Stimulated activated CD4-positive, alpha-beta T cell treated with anti-CD3 and anti-CD28 coated beads, TNF-alpha, amount 100 ng/mL, for 24 hours (primary cell): ENCODE measurements at regions not wholly inside any gene's neighbourhood (a gene's known extent, or its start where the extent isn't known, plus 50 kb on each side); places are given as distances from the start of the nearest gene placed in this dataset.
"Not testable (repeated sequence)": the region's sequence is repeated elsewhere in the genome, so short reads cannot be mapped to it uniquely, and the experiment has no call there.

Source experiments
- DNase-seq, 3 experiments: peaks; one replicate each; pipeline ENCODE4 v3.0.0-alpha.2; 2020; ENCODE audit warnings: low read depth in 3 of 3

DNA sequence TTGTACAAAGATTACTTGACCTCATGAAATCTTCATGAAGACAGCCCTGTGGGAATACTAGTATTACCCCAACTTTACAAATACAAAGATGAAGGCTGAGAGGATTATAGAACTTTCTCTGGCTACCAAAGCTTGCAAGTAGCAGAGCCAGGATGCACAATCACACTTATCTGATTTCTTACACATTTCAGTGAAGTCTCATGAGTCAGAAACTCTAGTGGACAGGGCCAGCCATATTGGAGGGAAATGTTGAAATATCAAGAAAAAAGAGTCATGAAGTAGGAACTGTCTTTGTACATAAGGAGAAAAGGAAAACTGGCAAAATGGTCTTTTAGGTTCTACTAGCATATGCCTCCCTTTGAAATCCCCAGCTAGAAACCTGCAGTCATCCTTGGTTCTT is 369.6 kb upstream of the WWC1 start:
- DNase-seq: no peak

DNA sequence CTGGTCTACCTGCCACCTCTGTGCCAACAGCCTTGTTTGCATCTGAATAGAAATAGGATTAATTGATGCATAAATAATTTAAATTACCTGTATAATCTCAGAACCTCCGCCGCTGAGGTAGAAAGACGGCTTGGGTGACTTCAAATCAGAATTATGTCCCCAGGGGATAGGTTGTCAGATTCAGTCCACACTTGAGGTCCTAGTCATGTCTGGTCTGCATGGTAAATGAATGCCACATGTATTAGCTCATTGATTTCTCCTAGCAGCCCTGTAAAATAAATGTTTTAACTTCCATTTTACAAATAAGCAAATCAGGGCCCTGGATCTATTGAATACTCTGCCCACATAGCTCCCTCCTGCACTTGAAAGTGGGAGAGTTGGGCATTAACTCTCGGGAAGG is 368.0 kb upstream of the WWC1 start:
- no peak for DNase-seq

DNA sequence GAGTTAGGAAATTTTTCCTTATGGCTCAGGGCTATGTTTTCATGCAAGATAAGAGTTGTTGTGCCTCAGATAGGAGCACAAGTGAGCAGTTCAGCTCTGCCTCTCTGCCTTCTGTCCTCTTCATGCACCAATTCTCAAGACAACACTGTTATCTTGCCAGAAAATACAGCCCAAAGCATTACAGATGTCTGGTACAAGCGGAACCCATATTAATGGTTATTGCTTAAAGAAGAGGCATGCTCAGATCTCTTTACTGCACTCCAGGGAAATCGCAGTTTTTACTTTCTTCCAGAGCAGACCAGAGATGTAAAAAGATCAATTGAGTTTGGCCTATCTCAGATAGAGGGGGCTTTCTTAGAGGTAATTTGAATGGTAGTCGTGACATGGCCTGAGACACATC is 361.6 kb upstream of the WWC1 start:
- no peak for DNase-seq

DNA sequence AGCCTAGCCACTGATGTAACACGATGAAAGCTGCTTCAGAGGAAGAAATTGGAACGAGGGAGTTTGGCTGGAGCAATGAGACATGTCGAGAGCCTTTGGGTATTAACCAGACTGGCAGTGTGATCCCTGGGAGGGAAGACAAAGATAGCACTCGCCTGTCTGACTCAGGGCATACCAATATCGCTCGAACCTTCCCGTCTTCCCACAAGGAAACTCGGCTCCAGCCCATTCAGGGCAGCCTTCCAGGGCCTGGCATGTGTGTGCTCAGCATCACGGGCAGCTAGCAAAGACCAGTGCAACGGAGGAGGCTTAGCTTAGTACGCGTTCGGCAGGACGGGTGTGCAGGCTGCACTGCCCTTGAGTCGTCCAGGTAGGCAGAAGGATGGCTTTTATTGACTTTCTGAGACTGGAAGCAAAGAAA is 356.9 kb upstream of the WWC1 start:
- DNase-seq: no peak

DNA sequence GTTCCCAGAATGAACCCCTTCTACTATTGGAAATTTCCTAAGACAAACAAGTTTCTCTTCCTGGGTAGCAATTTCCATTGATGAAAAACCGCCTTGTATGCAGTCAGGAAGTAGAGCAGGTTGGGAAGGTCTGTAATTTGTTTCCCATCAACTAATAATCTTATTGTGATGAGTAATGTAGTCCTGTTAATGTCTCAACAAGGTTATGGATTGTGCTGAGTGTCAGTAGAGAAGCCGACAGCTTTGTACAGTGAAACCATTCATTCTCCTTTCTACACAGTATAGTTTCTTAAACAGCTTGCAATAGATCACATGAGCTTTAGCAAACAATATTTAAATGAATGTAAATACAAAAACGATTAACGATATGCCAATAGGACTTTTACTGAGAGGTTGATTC is 355.4 kb upstream of the WWC1 start:
- DNase-seq: no peak

DNA sequence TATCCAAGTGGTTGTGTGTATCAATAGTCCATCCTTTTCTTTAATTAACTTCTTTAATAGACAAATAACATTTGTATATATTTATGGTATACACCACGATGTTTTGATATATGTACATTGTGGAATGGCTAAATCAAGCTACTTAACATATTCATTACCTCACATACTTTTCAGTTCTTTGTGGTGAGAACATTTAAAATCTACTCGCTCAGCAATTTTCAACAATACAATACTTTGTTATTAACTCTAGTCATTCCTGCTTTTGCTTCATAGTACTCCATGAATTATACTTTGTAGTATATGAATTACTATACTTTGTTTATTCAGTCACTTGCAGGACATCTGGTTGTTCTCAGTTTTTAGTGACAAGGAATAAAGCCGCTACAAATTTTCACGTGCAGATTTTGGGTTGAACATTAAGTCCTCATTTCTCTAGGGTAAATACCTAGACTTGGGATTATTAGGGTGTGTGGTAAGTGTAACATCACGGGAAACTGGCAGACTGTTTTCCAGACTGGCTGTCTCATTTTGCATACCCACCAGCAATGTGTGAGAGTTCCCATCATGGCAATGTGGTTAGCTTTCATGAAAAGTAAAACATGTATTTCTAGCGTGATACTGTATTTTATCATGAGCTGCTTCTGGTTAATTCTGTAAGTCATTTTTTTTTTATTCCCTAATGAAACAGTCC is 354.4 kb upstream of the WWC1 start:
- DNase-seq: no peak

DNA sequence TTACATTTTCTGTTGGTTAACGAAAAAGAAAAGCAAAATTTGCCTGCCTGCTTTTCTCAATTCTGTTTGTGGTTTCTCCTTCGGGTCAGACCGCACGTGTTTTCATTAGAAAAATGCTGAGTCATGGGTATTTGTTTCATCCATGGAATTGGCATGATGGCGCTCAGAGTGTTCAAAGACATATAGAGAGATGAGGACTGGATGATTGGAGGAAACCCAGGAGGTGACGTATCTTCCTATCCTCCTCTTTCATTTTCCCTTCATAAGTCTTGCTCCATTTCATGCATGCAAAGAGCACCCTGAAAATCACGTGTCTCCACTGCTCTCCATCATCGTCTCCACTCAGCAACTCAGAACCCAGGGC is 353.8 kb upstream of the WWC1 start:
- no peak for DNase-seq

DNA sequence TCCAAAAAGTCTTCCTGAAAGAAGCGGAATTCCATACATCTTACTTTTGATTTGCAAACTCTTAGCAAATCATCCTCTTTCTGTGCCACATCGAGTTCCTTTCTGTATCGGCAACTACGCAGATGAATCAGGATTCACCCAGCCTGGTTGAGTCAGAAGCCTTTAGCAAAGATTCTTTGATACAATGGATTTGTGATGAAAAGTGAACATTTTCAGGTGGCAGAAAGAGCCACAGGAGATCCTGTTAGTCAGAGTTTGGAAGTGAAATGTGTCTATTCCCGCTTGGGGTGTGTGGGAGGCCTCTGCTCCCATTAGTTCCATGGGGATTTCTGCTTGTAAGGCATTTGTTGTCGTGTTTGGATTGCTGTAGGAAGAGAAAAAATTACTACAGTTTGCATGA is 351.8 kb upstream of the WWC1 start:
- DNase-seq: no peak

DNA sequence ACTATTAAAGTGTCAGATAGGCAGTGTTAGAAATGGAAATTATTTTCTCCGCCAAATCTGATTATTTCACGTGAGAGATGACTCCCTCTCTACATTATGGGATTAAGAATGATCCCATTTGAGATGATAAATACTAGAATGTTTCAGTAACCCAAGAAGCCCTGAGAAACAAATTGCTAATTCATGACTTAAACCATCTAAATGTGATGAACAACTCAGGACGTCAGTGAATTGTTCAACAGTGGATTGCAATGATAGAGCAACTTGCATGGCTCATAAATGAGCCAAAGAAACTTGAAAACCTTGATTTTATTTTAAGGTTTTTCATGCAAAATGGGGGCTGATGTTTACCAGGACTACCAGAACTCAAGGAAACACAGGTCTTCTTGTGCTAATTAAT is 350.5 kb upstream of the WWC1 start:
- no peak for DNase-seq

DNA sequence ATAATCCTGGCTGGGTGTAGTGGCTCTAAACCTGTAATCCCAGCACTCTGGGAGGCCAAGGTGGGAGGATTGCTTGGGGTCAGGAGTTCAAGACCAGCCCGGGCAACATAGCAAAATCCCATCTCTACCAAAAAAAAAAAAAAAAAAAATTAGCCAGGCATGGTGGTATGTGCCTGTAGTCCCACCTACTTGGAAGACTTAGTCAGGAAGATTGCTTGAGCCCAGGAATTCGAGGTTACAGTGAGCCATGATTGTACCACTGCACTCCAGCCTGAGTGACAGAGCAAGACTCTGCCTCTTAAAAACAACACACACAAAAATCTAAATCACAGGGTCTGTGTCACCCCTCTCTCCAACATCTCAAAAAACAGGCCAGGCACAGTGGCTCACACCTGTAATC is 349.9 kb upstream of the WWC1 start:
- DNase-seq: not testable (repeated sequence)

DNA sequence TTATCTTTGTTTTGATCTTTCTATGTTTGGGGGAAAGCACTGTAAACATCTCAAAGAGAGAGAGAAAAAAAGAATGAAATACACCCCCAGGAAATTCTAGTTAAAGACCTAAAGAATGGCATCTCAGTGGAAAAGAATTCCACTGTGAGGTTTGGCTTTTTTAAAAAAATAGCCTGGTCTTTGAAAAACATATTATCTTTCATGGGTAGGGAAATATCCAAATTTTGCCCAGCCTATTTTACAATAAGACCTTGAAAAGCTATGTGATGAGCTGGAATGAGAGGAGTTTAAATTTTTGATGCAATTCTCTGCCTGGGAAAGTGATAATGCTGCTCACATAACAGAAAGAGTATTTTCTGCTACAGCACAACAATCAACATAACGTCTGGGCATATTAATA is 348.1 kb upstream of the WWC1 start:
- no peak for DNase-seq

DNA sequence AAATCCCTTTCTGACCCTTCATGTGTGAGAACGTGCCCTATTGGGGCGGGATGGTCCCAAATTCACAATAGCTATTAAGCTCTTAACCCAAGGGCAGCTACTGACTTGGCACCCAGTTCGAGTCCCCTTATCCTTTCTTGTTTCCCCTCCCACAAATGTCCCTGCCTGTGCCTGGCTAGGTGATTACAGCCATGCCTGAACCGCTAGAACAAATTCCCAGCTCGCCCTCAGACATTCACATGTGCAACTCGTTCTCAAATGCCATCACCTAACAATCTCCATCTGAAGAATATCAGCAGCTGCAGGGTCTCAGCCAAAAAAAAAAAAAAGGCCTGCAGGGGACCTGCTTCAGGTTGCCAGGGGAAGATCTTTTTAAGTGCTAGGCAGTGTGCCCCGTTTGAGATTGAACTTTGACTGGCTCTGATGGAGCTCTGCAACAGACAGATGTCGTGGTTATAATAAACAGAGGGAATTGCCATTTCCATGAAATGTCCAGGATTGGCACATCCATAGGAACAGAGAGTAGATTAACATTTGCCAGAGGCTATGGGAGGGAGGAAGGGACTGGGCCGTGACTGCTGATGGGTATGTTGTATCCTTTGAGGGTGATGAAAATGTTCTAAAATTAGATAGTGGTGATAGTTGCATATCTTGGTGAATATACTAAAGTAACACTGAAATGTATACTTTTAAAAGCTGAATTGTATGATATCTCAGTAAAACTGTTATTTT is 347.2 kb upstream of the WWC1 start:
- DNase-seq: no peak

DNA sequence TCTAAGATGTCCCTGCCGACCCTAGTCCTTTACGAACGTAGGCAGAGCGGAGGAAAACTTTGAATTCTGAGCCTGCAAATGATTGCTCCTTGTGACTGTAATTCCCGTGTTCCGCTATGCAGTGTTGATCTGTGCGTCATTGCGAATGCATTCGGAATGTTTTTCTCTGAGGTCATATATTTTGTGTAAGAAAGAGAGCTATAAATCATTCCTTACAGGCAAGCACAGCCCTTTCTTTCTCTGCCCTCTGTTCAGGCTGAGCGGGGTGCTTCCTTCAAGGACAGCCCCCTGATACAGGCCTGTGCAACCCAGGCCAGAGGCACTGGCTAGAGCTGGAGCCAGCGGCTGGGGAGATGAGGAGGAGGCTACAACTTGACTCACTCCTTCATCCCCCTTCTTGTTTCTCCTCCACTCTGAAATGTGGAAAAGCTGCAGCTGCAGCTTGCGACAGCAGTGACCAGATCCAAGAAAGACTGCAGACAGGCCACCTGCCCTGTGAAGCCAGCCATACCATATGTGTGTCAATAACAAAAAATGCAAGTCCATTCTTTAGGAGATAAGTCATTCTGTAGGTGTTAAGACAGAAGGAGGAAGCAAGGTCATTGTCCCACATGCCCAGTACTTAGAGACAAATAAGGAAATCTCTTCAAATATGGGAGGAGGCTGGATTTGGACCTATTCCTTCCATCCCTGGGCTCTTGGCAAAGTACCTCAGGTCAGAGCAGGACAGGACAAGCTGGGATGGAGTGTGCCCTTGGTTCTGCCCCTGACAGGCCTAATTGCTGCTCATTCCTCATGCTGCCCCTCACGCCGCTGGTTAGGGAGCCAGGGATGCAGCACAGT is 345.7 kb upstream of the WWC1 start:
- no peak for DNase-seq

DNA sequence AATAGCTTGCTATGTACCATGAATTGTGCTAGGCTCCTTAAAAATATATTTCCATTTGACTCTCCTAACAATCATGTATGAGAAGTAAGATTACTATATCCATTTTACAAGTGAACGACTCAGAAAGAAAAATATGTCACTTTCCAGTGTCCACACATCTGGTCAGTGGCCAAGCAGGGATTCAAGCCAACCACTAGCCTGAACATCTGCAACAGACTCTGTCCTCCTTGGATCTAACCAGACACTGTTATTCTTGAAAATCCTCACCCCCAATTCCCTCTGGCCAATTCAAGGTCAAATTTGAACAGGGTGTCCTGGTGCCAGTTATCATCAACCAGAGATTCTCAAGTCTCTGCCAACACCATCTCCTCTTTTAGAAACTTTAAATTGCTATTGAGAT is 344.1 kb upstream of the WWC1 start:
- DNase-seq: no peak

DNA sequence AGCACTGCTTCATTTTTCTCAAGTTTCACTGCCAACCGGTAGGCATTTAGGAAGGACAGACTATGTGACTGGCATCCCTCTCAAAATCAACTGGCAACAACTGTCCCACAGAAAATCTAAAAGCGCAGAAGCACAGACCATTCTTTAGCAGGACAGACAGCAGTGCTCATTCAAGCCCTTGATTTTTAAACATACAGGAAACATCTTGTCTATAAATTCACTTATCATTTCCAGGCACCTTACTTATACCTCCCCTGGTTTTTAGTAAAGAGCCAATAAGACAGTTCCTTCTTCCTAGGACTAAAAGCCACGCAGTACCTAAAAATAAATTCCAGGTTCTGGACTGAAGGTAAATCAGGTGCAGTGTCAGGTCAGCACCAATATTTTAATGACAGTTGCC is 343.2 kb upstream of the WWC1 start:
- DNase-seq: no peak

DNA sequence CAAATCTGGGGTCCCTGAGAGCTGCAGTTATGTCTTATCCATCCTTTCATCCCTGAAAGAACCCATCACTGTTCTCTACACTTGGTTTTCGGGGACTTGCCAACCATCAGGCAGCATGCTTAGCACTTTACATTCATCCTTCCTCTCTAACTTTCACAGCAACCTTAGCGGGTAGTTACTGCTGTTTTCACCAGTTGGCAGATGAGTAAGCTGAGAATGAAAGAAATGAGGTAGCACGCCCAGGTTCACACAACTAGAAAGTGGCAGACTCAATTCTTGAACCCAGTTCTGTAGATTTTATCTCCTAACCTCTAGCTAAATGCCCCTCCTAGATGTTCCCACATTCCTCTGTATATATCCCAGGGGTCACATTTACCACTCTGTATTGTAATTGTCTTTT is 342.0 kb upstream of the WWC1 start:
- DNase-seq: no peak

DNA sequence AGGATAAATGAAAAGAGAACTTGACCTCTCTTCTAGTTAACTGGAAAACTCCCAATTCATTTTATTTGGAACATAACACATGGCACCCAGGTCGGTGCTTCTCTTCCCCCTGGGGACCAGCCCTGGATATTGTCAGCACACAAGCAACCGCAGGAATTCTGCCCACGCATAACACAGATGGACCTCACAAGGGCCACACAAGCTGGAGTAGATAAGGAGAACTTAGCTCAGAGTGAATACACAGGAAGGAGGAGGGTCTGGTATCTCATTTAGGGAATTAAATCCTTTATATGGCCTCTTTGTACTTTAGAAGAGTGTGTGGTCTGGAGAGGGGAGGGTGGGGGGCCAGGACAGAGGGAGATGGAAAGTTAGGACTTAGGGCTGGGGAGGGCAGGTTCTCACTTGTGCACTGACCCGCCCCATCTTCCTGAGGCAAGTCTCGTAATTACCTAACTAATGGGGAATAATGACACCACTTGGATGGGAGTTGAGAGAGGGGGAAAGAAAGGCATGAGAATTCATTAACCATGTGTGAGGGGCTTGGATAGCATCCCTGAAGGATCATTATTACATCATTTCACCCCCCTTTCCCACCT is 341.2 kb upstream of the WWC1 start:
- DNase-seq: no peak

DNA sequence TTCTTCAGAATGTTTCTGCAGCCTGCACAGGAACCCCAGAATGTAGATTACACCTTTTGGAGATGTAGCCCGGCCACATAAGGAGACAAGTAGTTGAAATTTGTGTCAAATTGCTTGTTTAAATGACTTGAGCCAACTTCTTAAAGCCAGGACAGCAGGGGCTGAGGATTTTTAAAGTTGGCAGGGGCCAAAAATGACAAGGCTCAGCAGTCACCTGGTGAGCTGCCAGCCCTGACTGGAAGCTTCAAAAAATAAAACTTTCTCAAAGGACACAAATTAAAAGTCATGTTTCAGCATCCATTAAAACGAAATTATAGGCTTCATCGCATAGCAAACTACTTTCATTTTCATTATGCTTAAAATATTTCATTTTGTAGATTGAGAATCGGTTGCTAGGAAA is 340.3 kb upstream of the WWC1 start:
- no peak for DNase-seq

DNA sequence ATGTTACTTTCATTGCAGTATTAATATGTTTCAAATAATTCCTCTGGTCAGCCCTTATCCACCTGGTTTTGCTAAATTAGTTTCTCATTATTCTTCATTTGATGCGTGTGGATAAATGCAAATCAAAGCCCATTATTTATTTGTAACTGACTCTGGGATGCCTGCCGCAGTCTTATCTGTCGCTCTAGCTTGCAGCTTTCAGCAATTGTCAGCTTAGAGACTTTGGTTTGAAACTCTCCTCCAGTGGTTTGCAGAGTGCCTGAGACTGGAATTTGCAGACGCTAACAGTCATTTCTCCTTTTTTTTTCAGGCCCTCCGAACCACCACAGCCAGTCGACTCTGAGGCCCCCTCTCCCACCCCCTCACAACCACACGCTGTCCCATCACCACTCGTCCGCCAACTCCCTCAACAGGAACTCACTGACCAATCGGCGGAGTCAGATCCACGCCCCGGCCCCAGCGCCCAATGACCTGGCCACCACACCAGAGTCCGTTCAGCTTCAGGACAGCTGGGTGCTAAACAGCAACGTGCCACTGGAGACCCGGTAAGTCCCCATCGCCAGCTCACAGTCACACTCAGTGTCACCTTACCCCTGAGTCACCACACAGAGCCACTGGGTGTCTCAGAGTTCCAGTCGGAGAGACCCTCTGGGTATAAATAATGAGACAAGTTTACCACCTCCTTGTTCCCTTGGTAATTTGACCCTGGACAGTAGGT is 339.0 kb upstream of the WWC1 start:
- DNase-seq: no peak

DNA sequence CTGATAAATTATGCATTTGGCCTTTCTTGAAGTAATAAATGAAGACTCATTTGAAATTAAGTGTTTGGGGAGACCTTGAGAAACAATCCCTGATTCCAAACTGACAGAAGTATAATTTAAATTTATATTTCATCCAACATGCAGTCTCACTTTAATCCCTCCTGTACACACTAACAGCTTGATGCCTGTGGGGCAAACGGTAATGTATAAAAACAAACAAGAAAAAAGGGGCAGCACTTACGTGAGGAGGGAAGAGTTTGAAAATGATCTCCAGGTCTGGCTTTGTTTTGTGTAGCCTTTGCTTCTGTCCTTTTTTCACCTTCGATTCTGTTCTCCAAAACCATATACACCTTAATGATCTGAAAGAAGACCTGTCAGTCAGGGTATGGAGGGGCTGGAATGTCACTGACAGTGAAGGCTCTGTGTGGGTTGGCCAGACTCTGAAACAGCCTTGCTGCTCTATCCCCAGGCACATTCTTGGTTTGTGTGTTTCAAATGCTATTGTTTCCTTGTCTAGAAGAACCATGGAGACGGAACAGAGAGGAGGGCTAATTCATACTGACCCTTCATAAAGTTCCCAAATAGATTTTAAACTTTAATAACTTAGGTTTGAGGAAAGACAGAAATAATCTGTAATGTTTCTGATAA is 338.2 kb upstream of the WWC1 start:
- DNase-seq: no peak

DNA sequence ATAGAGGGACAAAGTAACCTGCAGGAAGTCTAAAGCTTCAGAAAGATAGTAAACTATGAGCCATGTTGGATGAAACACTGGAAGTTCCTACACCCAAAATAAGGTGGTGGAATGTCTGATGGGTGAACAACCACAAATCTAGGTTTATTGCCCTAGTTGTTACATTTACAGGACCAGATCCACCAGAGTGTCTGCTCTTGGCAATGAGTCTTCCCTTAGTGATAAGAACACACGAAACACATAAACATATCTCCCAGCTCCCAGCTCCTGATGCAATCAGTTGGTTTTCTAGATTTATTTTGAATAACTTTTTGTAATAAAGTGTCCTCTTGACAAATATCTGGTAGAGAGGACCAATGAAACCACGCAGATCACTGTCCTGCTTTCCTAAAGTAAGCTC is 329.7 kb upstream of the WWC1 start:
- no peak for DNase-seq
